MV-4-11 (cell line): ENCODE measurements at regions not wholly inside any gene's neighbourhood (a gene's known extent, or its start where the extent isn't known, plus 50 kb on each side); places are given as distances from the start of the nearest gene placed in this dataset.

ENCODE experiments used
- DNase-seq: peaks from one replicate; lab custom pipeline; 2025; lab: John Stamatoyannopoulos, UW

DNA sequence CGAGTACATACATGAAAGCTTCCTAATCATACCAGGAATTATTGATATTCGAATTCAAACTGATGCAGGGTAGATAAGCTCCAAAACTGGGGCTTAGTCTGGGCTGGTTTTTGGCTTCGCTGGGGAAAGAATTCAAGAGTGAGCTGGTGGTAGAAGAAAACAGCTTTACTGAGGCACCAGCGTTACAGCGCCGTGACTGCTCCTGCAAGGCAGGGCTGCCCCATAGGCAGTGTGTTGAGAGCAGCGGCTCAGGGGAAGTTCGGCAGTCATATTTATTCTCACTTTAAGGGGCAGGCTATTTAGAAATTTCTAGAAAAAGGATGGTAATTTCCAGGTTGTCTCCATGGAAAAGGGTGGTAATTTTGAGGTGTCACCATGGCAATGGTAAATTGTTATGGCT lies 292.6 kb upstream of the TCF4 start:
- no peak for DNase-seq

DNA sequence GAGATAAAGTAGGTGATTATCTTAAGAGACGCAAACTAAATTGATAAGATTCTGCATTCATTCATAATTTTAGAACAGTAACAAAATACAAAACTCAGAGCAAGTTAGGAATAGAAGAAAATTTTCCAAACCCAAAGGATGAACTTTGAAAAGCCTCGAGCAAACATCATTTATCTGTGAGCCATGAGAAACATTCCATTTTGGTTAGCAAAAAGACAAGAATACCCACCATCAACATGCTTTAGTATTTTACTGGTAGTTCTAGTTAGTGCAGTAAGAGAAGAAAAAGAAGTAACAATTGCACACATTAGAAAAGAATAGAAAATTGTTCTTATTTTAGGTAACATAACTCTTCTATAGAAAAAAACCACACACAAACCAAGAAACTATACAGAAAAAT lies 291.3 kb upstream of the TCF4 start:
- no peak for DNase-seq

DNA sequence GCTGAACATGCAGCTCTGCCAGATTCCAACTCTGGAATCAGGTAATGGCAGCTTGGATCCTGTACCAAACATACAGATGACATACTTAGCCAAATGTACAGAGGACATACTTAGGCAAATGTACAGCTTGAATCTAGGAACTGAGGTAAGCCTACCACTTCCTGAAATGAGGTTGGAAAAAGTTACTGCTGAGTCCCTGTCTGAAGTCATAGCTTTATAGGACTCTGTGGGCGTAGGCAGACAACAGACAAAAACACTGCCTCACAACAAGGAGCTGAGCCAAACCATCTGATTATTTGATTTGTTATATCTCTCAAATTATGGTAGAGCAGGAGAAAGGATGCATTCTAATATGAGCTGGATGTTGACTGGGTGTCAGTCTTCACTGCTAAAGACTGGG lies 290.2 kb upstream of the TCF4 start:
- DNase-seq: peak; percentile 73

DNA sequence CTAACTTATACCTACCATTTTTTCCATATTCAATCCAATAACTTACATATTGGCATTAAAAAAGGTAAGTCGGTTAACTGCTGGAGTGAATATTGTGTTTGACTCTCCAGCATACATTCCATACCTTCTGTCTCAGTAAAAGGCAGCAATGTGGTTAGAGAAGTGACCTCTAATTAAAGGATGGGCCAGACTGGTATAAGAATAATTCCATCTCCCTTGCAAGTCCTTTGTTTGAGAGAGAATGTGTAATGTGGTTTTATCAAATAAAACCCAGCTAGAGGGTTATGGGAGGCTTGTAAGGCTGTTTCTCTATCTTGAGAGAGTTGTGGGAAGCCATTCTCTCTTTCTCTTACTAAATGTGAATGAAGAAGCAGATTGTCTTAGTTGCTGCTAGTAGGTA lies 289.3 kb upstream of the TCF4 start:
- no peak for DNase-seq

DNA sequence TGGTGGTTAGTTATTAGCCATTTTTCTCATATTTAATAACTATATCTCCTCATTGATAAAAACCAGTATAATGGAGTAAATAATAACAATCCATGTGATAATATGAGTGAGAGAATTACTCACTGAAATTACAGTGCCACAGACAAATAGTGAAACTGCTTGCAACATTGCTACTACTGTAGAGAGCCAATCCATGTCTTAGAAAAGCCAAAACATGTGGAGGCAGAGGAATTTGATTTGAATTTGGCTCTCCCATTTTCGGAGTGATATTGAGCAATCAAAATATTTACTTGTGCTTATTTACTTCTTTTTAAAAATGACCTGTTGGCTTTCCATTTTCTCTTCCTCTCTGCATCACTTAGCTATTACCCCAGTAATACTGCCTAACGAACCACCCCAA lies 288.3 kb upstream of the TCF4 start:
- DNase-seq: no peak

DNA sequence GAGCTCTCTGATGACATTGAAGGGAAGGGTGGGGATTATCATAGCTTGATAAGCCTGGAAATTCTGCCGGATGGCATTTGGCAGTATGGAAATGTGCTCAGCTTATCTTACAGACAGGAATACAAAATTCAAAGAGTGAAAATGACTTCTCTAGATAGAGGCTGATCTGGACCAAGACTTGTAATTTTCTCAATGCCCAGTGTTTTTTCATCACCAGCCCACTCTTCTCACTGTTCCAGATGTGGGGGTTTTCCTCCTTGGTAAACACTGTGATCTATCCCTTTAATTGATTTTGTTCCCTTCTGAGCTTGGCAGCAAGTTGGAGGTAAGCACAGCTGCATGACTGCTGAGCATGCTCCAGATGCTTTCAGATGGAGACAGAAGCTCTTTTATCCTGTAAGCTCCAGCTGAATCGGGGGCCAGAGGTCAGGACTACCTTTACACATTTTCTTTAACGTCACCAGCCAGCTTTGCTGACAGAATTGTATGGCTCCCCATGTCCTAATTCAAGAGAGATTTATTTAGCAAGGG lies 287.4 kb upstream of the TCF4 start:
- DNase-seq: no peak

DNA sequence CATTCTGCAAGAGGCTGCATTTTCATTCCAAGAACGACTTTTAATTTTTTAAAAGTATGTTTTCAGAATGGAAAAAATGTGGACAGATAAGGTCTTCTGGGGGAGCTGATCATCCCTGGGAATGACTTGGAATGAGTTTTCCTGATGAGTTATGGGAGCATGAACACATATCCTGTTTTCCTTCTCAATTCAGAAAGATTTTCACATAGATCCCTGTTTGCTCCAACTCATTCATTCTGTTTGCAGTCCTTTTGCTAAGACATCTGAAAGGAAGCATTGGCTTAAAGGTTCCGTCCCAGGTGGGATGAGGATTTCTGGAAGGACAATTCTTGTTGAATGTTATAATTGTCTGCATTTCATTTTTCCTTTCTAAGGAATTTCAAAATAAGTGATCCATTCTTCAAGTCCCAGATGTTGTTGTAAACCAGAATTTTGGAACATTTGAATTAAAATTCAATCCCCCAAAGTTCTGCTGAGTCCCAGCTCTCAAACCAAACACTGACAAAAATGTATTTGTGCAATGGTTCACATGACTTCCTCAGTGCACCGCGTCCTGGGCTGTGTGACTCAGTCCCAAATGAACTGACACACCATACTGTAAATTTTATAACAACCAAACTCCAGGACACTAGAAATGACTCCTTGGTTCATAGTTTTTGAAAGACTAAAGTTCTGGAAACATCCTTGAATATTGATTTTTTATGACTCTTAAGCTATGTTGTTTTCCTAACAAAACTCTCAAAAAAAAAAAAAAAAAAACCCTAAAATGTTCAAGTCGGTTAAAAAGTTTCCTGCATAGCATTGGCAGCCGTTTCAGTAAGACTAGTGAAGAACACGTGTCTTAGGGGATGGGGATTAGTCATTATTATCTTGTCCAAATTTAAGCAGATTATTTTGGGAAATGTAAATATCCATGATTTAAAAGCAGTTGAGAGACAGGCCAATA lies 281.8 kb upstream of the TCF4 start:
- peak; percentile 10 for DNase-seq

DNA sequence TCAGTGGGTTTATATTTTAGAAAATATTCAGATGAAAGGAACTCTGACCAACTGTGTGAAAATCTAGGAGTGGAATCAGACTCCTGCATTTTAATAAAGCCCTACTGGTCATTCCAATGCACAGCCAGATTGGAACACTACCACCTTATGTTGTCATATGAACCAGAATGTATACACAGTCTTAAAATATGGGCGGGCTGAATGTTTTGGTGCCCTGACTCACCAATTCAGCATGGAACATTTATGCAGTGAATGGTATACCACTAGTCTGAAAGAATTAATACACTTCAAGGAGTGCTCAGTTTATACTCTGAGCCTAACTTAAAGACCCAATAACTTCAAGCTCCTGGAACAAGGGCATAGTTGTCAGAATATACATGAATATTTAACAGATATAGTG lies 280.9 kb upstream of the TCF4 start:
- DNase-seq: no peak

DNA sequence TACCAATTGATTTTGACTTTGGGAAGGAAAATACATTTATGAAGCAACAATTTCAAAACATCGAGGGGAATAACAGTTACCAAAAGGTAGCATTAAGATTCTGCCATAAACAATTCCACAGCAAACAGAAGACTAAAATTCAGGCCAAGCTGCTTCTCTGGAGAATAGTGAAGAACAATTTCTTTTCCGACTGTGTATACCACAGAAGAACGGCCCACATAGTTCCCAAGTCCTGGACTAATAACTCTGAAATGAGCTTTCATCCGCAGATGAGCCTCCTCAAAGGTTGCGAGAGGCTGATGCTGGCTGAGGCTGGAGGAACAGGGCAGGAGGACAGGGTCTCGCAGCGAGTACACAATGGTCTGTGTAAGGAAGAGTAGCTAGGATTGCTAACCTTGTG lies 278.9 kb upstream of the TCF4 start:
- DNase-seq: no peak

DNA sequence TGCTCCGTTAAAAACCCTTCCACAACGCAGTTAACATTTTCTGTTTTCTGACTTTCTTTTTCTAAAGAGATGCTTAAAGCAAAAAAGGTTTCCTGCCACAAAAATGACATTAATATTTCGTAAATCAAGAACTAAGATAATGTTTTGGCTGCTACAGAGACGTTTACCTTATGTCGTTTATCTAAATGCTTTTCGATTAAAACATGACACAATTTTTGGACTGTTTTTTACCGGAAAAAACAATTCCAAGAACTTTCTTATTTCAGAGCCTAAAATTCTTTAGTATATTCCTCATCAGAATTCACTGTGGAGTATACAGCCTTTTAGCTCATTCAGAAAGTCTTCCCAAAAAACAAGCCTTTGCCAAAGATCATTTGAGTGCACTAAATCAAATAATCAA lies 278.0 kb upstream of the TCF4 start:
- no peak for DNase-seq

DNA sequence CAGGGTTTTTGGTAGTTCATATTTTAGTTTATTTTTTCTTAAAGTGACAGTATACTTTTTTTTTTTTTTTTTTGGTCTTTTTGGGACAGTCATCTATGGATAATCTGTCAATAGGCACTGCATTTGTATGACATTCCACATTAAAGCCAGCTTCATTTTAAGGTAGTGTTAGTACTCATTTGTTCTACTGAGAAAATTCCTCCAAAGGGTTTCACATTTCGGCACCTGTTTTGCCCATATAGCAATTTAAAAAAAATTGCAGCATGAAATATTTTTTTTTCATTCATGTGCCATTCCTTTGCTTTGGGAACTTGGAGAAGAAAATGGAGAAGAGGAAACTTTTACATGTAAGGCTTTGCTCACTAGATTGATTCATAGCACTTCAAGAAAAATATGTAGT lies 276.3 kb upstream of the TCF4 start:
- no peak for DNase-seq

DNA sequence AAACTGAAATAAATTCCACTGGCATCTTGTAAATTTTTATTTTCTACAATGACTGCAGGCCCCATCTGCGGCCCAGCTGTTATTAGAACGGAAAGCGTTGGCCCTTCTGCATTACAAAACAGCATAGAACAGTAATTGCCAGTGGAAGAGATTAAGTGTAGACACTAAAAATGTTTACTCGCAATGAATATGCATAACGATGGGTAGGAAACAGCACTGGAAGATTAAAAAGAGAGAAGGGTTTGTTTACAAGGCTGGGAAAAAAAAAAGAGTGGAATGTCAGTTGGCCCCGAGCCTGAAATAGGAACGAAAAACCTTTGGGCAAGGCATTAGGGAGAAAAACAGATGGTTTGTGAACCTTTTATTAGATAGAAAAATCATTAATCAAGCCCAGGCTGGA lies 275.9 kb upstream of the TCF4 start:
- DNase-seq: no peak

DNA sequence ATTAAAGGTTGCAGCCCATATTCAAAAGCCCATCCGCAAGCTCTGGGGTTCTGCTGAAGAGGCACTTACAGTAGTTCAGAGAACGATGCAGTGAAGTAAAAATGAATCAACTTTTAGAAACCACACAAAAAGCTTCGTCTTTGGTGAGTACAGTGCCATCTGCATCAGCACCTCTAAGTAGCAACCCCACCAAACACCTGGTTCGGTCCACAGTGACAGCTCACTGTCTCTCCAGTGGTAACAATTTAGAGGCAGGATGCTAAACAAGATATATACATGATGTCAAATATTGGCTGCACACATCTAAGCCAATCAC lies 275.4 kb upstream of the TCF4 start:
- DNase-seq: no peak

DNA sequence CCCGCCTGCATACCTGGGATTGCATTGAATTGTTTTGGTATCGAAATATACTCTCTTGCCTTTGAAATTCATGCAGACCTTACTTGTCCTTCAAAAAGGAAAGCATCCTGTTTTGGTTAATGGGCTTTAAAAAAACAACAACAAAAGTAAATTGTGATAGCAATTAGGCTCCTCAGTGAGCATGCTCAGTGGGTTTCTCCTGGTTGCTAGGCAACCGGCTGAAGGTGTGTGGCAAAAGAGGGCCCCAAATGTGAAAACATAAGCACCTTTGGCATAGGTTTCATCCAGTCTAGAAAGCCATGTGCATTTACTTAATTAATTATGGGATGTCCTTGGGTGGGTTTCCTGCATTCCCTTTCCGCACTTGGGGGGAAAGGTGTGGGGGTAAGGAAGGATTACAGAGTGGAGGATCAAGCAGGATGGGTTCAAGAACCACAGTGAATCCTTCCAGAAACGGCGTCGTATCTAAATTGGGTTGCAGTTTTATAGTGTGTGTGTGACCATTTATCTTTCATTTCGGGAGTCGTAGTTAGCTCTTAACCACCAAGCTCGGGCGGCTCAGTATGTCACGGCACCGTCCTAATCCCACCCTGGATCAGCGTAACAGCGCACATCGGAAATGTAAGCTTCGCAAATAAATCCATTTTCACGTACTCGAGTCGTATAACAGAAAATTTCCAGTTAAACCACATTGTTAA lies 274.9 kb upstream of the TCF4 start:
- DNase-seq: no peak

DNA sequence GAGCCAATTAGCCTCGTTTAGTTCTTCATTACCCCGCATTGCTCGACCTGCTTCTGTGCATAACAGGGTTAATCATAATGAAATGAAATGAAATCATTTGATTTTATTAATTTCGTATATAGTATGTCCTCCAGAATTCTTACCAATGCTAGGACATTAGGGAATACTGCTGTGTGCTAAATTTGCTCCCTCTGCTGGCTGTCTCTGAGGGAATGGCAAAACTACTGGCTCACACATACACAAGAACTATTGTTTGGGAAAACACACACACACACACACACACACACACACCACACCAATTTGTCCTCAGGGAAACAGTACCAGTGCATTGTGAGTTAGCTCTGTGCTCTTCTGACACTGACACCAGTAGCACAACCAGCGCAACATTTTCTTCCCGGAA lies 273.3 kb upstream of the TCF4 start:
- no peak for DNase-seq

DNA sequence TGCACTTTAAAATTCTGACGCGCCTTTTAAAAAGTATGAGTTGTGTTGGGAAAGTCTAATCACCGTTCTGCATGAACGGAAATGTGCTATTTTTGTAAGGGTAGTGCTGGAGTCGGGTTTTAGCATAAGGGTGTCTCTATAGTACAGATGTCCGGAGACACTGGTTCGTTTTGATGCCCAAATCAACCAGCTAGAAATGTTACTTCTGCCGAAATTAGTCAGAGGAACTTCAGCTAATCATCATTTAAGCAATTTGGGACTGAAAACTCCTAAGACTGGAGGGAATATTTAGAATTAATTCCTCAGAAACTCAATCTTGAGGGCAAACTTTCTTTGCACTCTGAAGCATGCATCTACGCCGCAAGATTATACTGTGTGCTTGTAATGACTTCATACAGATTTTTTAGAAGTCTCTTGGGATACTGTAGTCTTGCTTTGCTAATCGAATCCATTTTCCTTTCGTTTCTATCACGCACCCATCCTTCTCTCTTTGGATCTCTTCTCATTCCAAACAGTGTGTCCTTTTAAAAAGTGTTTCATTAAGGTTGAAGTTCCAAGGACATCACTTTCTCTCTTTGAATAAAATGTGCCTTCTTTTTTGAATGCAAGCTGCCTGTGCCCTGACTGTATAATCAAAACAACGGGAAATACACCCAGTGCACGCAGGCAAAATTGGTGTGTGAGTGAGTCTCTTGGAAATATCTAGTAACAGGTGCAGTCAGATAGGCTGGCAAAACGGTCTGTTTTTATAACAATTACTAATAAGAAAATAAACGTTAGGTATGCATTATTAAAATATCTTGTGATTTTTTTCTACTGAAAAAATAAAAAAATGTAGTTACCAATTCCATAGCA lies 270.9 kb upstream of the TCF4 start:
- no peak for DNase-seq

DNA sequence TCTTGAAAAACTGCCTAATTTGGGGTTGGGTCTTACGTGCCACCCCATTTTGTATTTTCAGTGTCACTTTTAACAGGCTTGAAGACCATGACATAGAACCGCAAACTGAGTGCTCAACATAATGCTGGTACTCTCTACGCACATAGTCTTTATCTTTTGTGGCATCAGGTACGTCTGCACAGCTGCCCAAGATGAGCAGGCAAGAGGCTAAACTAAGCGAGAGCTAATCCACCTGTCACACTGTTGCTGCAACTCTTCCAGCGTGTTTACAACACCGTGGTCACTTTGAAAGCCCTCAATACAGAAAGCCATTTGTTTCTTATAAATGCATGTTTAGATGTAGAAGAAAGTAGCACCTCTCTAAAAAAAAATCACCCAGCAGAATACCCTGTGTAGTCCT lies 270.0 kb upstream of the TCF4 start:
- no peak for DNase-seq

DNA sequence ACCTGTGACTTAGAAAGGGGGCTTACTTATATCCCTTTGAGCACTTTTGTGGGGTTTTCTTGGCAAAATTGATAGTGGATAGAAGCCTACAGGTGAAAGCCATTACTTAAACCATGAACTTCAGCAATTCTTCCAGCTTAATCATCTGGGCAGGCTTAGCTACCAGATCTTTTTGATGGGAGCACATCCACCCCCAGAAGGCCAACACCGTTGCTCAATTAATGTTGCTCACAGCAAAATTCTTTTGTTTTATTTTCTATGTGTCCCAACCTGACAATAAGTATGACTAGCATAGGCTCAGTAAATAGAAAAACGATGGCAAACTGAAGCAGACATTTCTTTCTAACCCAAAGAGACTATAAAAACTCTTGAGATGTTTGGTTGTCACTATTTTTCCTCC lies 269.4 kb upstream of the TCF4 start:
- no peak for DNase-seq

DNA sequence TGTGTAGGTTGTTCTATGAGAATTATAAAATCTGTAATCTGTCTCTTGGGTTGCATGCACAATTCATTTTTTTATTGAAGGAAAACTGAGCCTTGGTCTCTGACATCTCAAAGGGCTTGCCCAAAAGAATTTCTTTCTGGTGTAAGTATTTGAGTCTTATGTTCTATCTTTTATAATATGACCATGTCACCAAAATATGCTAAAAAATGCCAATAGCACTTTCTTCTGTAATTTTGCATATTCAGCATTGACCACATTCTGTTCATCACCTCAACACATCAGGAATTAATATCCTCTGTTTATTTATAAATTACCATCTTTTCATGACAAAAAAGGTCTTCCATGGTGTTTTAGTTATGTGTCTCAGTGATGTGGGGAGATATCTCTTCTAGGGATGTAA lies 268.7 kb upstream of the TCF4 start:
- DNase-seq: no peak

DNA sequence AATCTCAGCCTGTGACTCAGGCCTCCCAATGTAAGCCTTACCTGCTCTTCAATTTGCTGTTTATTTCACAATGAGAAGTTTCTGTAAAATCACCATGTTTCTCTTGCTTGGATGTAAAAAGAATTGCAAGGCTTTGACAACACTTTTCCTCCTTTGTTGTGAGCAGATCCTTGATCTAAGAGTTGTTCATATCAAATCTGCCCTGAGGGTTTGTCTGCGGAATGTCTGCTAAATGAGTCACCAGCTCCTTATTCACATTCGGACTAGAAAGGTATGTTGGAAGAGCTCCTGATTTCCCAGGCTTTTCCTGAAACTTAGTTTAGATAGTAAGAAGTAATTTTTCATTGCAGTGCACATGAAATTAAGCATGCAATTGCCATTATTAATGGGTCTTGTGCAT lies 268.2 kb upstream of the TCF4 start:
- no peak for DNase-seq

DNA sequence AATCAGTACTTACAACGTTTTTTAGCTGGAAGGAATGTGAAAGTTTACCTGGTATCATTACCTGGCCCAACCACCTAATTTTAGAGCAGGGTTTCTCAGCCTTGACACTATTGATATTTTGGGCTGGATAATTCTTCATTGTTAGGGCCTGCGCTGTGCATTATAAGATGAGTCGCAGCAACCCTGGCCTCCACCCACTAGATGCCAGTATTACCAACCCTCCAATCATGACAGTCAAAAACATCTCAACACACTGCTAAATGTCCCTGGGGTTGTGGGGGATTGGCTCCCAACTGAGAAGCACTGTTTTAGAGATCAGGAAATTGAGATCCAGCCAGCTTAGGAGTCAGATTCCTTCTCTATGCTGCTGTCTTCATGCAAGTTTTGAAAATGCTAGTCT lies 265.3 kb upstream of the TCF4 start:
- no peak for DNase-seq

DNA sequence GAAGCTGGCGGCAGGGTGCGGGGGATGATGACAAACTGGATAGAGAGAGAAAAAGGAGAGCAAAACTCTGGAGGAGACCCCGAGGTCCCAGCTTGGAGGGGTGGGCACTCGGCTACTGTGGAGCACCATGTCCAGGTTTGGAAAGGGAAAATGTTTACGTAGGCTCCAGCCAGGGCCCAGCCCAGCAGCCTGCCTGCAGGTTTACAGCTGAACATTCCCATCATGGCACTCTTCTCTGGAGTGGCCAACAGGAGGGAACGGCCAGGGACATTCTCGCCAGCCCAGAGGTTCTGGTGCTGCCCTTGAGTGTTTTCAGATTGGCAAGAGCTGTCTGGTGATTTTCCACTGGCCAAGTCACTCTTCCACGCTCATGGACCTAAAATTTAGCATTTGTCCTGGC lies 262.9 kb upstream of the TCF4 start:
- DNase-seq: no peak

DNA sequence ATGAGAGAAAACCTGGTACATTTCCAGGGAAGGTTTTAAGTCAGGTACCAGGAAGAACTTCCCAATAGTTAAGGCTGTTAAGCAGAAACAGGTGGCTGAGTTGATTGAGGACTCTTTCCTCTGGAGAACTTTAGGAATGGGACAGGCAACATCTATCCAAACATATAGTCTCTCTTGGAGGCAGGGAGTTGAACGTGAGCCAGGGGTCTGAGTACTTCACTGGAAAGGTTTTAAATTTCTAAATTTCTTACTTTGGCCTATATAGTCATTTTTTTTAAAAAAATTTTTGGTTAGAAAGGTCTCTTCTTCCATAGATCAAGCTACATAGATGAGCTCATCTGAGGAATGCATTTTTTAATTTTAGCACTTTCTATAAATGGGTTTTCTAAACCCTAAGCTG lies 261.4 kb upstream of the TCF4 start:
- no peak for DNase-seq
